HG03045 (cell line): ENCODE measurements at regions not wholly inside any gene's neighbourhood (a gene's known extent, or its start where the extent isn't known, plus 50 kb on each side); places are given as distances from the start of the nearest gene placed in this dataset.
"Not testable (repeated sequence)": the region's sequence is repeated elsewhere in the genome, so short reads cannot be mapped to it uniquely, and the experiment has no call there.

Experiments
- ATAC-seq: cut with Tn5 transposase; IDR thresholded peaks from one replicate; pipeline ENCODE4 v1.9.1; 2021; ENCODE audit warnings: mild to moderate bottlenecking, moderate library complexity; ENCODE audit not compliant: unreplicated experiment

DNA sequence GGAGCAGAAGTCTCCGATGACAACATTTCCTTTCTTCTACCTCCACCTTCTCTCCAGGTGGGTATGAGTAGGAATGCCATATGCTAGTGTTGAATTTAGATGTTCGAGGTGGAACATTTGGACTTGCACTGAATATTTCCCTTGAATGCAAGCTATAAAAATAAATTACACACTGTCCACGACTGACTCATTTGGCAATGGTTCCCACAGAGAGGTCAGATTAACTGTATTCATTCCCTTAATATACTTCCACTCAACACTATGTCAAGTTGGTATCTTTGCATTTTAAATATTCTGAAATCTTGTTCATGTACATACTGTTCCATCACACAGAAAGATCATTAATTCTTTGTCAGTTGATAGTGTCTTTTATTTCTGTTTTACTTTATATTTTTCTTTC is 222.6 kb upstream of the PIK3R1 start:
- ATAC-seq, result no peak

DNA sequence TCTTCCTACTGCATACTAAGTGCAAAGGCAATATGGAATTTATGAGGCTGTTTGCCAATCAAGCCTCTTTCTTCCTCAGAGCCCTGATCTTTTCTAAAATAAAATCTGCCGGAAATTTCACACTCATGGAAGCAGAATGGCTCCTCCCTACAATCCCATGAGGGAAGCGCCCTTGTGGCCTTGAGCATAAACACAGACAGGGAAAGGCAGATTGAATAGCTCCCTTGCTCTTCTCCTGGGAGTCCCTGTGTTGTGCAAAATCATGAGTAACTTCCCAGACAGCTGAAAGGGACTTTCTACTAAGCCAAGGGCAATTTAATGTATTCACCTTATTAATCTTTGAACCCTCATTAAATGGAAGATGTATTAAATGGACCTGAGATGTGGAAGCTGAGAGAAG is 226.1 kb upstream of the PIK3R1 start:
- no peak for ATAC-seq

DNA sequence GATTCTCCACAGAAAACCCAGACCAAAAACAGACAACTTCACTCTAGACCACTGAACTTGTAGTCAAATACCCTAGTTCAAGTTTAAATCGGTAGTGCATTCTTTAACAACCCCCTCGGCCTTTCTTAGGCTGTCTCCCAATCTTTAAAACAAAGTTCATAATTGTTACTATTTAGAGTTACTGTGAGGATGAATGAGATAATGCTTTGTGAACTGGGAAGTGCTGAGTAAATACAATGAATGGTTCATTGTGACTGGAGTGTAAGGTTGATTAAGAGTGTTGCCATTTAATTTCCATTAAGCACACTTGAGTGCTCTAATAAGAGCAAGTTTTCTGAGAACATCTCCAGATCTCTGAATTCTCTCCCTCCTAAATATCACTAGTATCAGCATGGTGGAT is 228.8 kb upstream of the PIK3R1 start:
- ATAC-seq, result no peak

DNA sequence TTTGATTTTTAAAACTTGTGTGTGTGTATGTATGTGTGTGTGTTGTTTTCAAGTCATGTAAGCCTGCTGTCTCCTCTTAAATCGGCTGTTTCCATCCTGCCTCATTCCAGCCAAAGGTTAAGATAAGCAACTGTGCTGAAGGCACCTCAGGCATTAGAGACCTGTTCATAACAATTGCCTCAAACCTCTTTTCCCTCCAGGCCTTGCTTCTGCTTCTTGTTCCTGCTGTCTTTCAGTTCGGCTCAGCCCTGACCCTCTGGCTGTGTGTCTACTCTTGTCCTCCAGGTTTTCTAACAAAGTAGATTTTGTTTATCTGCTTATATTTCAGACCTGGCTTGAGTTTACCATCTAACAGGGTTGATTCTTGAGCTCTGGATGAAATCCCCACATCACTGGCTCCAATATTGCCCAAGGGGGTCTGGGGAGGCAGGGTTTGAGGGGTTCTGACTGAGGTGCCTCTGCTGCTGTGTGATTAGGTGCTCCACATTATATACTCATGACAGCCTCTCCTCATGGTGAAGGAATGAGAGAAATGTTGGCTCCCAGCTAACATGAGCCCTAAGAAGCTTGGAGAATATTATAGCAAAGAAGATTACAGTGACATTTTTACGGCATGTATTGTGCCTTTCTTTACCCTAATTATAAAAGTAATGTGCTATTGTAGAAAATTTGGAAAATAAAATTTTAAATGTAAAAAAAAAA is 229.7 kb upstream of the PIK3R1 start:
- no peak for ATAC-seq

DNA sequence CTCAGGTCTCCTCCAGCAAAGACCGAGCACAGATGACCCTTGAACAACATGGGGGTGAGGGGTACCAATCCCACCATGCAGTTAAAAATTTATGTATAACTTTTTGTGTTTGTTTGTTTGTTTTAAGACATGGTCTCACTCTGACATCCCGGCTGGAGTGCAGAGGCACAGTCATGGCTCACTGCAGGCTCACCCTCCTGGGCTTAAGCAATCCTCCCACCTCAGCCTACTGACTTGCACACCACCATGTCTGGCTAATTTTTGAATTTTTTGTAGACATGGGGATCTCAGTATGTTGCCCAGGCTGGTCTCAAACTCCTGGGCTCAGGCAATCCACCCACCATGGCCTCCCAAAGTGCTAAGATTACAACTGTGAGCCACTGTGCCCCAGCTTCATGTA is 231.0 kb upstream of the PIK3R1 start:
- ATAC-seq, result no peak

DNA sequence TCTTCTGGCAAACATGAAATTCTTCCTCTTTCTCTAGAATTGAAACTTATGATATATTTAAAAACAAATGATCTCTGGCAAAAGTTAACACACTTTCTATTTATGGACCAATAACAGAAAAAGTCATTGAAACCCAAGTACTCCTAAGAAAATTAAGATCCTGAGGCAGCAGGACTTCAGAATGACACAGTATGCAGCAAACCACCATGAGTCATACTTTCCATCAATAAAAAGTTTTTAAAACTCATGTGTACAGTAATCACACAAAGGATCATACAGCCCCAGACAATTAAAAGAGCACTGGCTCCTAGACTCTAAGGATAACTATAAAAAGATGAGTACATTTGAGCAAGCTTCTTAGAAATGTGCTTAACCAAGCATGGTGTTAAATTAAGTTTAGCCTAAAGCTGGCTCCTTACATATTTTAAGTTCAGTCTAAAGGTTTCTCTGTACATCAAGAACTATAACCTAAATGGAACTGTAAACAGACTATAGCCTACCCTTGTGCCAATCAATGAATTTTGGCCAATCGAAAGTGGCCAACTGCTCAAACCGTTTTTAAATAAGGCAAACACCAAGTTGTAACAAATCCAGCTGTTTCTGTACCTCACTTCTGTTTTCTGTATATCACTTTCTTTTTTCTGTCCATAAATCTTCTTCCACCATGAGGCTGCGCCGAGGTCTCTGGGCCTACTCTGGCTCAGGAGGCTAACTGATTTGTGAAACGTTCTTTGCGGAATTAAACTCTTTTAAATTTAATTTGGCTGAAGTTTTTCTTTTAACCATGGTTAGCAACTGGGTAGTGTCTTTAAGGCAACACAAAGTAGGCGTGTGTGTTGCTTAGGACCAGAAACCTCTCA is 232.1 kb upstream of the PIK3R1 start:
- ATAC-seq, result no peak

DNA sequence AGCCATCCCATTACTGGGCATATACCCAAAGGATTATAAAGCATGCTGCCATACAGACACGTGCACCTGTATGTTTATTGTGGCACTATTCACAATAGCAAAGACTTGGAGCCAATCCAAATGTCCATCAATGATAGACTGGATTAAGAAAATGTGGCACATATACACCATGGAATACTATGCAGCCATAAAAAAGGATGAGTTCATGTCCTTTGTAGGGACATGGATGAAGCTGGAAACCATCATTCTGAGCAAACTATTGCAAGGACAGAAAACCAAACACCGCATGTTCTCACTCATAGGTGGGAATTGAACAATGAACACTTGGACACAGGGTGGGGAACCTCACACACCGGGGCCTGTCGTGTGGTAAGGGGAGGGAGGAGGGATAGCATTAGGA is 233.4 kb upstream of the PIK3R1 start:
- not testable (repeated sequence) for ATAC-seq

DNA sequence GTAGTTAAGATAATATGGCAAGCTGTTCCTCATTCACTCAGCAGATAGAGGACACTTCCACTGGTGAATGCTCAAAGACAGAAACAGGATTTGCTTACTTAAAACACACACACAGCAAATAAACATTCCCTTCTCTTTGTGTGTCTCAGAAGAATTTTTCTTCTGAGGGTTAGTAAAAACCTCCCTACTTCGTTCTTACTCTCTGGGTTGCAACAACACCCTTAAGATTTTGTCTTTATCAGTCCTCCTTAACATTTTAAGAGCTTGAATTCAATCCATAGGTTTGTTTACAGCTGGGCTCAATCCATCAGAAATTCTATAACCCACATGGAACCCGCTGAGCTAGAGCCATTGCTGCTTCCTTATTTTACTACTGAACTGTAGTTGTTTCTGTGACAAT is 237.4 kb upstream of the PIK3R1 start:
- ATAC-seq, result no peak

DNA sequence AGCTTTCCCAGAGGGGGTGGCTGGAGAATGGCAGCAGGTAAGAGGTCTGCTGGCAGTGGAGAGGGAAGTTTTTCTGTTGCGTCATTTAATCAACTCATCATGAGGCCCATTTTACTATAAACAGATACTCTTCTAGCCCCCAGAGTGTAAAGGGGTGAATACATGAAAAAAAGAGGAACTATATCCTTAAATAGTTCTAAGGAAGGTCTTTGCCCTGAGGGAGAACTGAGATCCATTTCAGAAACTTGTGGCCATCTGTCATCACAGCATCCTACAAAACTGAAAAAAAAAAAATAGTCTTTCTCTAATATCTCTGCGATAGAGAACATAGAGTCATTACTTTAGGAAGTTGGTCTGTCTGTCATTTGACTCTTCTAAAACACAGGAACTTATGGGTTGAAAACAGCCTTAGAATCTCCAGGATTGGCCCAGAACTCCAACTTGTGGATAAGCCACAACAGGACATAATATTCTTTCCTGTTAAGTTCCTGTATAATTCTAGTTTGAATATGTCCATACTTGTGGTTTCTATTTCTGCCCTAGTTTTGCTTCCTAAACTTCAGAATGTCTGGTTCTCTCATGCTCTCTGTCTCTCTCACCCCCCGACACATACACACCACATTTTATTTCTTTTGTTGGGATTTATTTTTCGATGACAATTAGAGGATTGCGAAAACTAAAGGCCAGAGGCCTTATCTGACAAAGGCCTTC is 238.5 kb upstream of the PIK3R1 start:
- ATAC-seq, result no peak

DNA sequence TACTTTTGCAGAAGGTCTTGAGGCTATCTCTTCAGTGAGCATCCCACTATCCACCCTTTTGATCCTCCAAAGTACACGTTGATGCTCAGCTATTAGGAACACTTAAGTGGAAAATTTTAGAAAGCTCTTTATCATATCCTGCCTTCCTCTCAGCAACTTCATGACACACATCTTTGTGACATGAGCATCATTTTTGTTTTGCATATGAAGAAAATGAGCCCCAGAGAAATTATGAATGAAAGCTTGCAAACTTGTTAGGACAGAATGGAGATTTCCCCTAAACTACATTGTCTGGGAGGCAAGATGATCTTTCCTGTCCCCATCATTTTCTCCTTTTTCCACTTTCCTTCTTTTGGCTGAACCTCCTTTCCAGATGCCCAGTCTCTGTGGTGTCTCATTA is 239.4 kb upstream of the PIK3R1 start:
- ATAC-seq, result no peak

GRCh38 chr5:67974471-67974870 is 241.1 kb upstream of the PIK3R1 start:
- ATAC-seq, result no peak

DNA sequence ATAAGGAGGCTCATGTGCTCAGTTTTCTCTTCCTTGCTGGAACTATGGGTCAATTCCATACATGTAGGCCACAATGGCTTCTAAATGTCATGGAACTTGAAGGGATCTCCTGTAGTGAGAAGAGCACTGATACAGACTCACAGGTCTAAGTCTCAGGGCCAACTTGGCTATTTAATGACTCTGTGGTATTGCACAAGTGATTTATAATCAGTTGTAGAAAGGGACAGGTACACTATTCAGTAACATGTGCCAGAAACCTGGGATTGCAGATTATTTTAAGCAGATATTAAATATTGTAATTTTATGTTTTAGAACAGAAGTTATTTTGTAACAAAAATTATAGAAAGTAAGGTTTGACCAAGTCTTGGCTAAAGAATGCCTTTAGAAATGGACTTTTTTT is 241.5 kb upstream of the PIK3R1 start:
- no peak for ATAC-seq

DNA sequence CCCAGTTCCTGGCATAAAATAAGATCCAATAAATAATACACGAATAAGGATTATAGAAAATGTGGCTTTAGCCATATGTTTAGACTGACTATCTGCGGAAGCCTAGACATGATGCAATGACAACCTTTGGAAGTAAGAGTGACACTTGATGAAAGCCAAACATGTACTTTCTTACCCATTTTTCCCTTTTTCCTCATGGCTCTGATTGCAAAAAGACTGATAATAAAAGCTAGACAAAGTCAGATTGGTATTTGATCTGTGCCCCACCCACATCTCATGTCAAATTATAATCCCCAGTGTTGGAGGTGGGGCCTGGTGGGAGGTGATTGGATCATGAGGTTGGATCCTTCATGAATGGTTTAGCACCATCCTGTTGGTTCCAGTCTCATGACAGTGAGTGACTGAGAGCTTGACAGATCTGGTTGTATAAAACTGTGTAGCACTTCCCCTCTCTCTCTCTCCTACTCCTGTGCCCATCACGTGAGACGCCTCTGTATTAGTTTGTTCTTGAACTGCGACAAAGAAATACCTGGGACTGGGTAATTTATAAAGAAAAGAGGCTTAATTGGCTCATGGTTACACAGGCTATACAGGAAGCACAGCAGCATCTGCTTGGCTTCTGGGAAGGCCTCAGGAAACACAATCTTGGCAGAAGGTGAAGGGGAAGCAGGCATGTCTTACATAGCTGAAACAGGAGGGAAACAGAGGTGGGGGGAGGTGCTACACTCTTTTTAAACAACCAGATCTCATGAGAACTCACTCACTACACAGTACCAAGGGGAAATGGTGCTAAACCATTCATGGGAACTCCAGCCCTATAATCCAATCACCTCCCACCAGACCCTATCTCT is 243.4 kb upstream of the PIK3R1 start:
- ATAC-seq, result no peak

DNA sequence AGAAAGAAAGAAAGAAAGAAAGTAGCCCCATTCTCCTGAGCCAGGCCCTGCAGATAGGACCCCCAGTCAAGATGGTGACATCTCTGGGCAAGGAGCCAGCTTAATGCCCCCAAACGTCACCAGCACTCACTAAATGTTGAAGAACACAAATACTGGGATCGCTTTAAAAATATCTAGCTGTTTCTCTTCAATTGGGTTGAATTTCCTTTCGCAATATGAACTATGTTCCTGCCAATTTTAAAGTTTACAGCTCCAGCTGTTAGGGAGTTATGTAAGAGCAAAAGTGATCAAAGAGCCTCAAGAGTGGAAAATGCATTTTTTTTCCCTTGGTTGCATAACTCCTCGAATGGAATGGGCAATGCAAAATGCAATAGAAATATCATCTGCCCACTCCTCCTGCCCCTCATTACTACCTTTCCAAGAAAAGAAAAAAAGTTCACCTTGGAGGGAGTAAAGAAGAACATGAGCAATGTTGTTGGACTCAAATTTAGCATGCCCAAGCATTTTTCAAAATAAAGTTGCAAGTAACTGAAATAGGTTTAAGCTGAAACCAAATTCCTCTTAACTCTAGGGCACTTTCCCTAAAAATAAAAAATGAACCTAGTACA is 244.2 kb upstream of the PIK3R1 start:
- no peak for ATAC-seq

DNA sequence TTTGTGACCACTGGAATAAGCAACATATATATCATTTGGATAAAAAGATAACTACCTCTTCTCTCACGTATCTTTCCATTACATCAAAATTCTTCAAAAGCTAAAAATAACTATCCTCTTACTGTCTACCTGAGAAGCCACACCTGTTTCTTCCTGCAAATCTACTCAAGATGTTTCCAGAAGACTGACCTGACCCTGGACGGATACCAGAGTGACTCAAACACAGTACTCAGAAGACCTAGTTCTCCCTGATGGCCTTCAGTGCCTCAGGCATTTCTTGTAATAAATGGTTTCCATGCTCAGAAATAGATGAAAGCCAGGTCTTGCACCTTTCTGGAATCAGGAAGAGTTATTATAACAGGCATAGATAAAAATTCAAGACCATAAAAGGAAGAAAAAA is 245.9 kb upstream of the PIK3R1 start:
- ATAC-seq, result no peak

GRCh38 chr5:67969176-67969575 is 246.4 kb upstream of the PIK3R1 start:
- ATAC-seq, result no peak

- no peak for ATAC-seq
Measured at GRCh38 chr5:67966712-67967111, 248.8 kb upstream of the PIK3R1 start.

DNA sequence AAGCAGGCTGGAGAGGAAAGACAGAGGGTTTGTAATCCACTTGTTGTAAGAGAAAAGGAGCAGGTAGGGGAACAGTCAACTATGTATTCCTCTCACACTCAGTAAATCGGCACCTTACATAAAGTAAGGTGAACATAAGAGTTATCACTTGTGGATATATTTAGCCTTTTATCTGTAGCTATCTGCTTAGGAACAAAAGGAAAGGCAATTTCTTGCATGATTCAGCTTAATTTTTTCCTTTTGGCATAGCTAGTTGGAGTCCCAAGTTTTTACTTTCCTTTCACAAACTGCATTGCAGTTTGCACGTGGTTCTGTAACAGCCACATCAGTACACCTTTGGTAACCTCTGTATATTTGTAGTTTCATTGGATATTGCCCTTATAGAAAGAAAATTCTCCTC is 250.9 kb upstream of the PIK3R1 start:
- no peak for ATAC-seq

DNA sequence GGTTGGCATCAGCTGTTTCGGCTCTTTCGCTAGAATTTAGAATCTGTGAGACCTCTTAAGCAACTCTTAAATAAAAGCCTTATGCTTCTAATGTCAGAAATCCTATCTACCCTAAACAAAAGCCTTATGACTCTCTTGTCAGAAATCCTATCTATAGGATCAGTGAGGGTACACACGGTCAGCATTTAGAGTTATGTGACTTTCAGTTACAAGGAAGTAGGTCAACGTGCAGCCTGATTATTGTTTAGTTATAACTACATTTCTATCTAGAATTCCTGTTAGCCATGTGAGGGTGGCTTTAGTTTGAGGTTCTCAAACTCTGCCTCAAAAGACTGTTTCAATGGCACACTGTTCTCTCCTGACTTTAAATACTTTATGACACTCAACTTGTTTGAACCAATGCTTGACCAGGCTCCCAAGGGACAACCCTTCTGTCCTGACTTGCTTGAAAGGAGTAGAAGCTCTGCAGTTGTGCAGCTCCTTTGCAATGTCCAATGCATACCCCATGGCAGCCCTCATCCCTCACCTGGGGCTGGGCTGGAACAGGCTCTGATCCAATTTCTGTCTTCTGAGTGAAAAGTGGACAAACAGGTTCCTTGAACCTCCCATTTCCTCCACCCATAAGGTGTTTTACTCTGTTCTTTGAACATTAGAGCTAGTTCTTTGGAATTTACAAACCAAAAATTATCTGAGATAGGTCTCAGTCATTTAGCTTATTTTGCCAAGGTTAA is 251.6 kb upstream of the PIK3R1 start:
- no peak for ATAC-seq

DNA sequence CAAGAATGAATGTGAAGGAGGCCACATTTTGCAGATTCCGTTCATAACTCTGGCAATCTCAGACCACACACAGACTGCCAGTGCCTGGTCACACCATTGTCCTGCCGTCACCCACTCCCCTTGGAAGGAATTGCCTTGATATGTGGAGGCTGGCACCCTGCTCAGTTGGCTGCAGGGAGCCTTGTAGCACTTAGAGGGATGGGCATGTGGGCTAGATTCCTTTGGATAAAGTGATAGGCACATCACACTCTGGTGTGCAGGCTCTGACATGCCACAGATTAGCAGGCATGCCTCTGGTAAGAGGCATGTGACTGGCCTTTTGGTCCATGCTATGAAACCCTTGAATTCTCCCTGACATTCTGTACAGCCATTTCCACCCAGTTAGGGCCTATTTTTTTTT is 254.6 kb upstream of the PIK3R1 start:
- no peak for ATAC-seq
